ENCODE measurements at regions not wholly inside any gene's neighbourhood (a gene's known extent, or its start where the extent isn't known, plus 50 kb on each side); places are given as distances from the start of the nearest gene placed in this dataset.

DNA sequence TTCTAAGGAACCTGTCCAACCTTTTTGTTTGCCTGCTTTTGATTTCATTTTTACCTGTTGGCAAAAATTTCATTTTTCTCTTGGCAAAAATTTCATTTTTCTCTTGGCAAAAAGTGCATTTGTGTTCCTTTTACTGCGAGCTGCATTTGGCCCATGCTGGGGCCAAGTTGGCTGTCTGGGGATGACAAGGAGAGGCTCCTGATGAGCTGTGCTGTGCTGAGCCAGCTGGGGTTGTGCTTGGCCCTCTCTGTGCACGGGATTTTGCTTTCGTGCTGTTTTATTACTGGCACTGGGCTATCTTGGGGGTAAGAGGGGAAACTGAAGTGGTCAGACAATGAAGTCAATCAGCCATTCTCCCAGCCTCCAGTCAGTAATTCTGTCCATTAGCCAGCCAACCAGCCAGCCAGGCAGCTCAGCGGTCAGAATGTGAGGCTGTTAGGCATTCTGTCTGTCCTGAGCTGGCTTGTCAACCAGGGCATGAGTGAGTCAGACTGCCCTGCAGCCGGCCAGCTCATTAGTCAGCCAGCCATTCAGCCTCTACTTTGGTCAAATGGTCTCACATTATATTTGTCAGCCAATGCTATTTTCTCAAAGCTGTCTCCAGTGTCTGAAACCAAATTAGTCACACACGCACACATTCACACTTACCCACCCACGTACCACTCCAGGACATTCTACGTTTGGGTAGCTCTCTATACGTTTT, 56.9 kb upstream of the PRPS1 start:
- TF ChIP-seq EZH2 (IDR thresholded peaks at IDR 0.05) = no peak
- TF ChIP-seq, protein P1, sequence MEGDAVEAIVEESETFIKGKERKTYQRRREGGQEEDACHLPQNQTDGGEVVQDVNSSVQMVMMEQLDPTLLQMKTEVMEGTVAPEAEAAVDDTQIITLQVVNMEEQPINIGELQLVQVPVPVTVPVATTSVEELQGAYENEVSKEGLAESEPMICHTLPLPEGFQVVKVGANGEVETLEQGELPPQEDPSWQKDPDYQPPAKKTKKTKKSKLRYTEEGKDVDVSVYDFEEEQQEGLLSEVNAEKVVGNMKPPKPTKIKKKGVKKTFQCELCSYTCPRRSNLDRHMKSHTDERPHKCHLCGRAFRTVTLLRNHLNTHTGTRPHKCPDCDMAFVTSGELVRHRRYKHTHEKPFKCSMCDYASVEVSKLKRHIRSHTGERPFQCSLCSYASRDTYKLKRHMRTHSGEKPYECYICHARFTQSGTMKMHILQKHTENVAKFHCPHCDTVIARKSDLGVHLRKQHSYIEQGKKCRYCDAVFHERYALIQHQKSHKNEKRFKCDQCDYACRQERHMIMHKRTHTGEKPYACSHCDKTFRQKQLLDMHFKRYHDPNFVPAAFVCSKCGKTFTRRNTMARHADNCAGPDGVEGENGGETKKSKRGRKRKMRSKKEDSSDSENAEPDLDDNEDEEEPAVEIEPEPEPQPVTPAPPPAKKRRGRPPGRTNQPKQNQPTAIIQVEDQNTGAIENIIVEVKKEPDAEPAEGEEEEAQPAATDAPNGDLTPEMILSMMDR (IDR thresholded peaks at IDR 0.05) = no peak
